NCI-H524 (cell line): ENCODE measurements at regions not wholly inside any gene's neighbourhood (a gene's known extent, or its start where the extent isn't known, plus 50 kb on each side); places are given as distances from the start of the nearest gene placed in this dataset.

ENCODE experiments used
- DNase-seq, 2 experiments: peaks; one replicate each; lab custom pipeline; 2025; lab: John Stamatoyannopoulos, UW

DNA sequence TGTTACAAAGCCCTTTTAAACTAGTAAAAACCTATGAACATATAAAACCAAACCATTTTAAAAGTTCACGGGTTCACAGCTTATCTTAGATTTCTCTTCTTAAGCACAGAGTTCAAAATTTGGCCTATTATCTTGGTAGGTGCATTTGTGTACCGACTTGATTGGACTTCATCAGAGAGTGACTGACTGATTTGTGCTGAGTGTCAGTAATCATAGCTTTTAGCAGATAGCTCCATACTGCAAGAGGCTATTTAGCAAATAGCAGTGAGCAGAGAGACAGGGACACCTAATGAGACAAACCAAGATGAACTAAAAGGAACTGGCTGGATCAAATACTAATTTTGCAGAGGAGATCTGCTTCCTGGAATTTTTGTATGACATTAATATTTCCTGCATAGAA, 274.5 kb downstream of the PRR16 start:
- no peak for DNase-seq

DNA sequence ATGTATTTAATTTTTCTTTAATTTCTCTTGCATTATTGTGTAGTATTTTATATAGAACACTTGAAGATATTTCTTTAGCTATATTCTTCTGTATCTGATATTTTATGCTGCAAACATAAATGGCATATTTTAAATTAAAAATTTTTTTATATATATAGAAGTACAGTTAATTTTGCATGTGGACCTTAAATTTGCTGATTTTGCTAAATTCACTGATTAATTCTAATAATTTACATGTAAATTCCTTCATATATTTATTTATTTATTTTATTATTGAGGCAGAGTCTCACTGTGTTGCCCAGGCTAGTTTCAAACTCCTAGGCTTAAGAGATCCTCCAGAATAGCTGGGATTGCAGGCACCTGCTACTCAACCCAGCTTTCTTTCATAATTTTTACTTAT, 276.9 kb downstream of the PRR16 start:
- no peak for DNase-seq

DNA sequence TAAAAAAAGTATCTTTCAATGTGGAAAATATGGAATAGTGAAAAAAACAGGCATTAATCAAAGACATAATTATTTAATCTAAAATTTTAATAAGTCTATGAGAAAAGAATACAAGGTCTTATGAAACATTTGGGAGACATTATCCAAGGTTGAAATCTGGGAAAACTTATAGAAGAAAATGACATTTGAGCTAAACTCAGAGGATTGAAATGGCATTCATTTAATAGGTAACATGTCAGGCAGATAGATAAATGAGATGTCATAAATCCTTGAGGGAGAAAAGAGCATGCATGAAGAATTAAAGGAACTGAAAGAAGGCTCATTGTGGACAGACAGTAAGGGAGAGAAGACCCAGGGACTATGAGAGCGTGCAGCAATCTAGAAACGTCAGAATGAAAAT, 284.4 kb downstream of the PRR16 start:
- no peak for DNase-seq

DNA sequence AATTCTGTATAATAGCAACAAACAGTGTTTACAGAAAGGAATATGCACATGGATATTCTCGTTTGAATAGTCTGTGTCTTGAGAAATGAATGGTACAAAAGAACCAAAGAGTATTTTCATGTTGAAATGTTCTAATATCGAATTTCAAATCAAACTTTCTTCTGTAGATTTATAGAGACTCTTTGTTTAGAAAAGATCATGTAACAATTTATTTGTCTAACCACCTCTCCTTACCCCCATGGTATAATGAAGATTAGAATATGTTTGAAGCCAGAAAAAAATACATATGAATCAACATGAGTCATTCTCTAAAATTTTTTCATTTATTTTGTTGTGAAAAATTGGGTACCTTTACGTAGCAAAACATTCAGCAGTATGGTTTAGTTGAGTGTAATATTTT, 285.6 kb downstream of the PRR16 start:
- DNase-seq, result no peak

GRCh38 chr5:120759587-120759986, 295.5 kb downstream of the PRR16 start:
- DNase-seq, result no peak

- DNase-seq, result no peak
Observed at GRCh38 chr5:120761986-120762385, 297.9 kb downstream of the PRR16 start.

- DNase-seq, result no peak
Observed at GRCh38 chr5:120765189-120765588, 301.1 kb downstream of the PRR16 start.

DNA sequence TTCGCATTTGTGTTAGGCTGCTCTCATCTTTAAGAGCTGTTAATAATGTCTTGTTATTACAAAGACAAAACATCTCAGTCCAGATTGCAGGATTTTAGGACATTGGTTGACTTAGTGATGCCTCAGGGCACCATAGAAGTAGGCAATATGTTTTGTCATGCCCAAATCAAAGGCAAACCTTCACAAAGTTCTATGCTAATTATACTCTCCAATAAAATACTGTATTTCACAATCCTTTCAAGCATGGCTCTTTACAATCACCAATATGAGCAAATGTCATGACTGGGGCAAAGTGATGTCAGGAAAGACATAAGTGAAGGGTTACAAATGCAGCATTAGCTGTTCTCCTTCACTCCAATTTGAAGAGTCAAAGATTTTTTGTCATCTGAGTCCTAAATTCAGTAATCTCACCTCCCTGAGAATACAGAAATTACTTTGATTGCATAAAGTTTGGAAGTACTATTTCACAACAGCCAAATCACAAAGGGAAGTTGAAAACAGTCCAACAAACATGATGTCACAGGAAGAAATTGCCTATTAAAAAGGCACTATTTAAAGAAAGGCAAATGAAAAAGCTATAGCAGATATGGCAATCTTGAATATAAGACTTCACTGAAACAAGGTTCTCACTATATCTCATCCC, 303.2 kb downstream of the PRR16 start:
- DNase-seq, result no peak

- no peak for DNase-seq
Observed at GRCh38 chr5:120769312-120769872, 305.3 kb downstream of the PRR16 start.

- no peak for DNase-seq
Observed at GRCh38 chr5:120771202-120771601, 307.1 kb downstream of the PRR16 start.

GRCh38 chr5:120778491-120779484, 314.7 kb downstream of the PRR16 start:
- no peak for DNase-seq

DNA sequence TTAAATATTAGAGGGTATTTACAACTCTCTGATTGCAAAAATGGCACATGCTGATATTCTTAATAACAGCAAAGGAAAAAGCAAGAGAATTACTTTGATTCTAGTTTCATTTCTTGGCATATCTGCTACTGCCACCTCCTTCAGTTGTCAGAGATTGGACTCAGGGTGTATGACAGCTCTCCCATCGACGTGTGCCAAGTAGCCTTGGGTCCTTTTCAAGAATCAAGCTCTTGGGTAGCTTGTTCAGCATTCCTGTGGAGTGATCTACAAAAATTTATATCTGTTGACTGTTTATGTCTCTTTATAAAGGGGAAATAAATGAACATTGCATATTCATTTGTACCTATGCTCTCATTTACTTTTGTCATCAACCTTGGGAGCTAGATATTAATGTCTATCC, 315.6 kb downstream of the PRR16 start:
- DNase-seq, result no peak

DNA sequence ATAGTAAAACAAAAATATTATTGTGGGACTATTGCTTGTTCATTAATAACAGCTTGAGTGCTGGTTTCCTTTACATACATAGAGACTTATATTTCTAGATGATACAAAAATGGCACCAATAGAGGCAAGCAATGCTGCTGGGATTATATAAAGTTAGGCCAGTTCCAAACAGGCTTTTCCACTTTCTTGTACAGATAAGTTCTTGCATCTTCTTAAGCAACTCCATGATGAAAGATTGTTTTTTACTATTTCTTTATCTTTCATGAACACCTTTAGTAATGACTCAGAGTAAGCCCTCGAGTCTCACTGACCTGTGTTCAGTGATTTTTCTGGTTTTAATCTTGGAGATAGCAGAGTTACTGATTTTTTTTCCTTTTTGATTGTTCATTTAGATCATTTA, 324.4 kb downstream of the PRR16 start:
- no peak for DNase-seq

- no peak for DNase-seq
Observed at GRCh38 chr5:120789918-120790317, 325.8 kb downstream of the PRR16 start.

GRCh38 chr5:120790339-120790738, 326.2 kb downstream of the PRR16 start:
- no peak for DNase-seq

DNA sequence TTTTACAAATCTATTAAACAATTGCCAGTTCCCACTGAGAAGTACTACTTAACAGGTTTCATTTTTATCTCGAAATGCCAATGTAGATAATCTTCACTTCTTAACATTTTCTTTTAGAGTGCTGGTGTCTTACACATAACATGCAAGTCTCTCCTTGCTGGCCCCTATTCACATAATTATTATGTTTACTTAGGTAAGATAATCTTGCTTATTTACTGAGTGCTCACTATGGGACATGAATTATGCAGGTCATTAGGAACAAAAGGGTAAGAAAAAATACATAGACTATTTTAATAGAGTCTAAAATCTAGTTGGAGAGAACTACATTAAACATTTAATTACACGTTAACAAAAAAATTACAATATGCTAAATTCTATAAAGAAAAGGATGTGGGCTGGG, 328.4 kb downstream of the PRR16 start:
- no peak for DNase-seq

DNA sequence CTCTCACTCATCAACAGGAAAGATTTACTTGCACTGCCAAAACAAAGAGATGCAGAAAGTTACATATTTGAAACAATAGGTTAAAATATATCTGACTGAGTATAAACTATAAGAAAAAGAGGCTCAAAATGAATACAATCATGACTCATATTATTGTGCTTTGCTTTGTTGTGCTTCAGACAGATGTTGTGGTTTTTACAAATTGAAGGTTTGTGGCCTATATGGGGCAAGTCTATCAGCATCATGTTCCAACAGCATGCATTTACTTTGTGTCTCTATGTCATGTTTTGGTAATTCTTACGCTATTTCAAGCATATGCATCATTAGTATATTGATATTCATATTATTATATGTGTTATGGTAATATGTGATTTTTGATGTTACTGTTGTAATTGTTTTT, 330.0 kb downstream of the PRR16 start:
- DNase-seq, result no peak

DNA sequence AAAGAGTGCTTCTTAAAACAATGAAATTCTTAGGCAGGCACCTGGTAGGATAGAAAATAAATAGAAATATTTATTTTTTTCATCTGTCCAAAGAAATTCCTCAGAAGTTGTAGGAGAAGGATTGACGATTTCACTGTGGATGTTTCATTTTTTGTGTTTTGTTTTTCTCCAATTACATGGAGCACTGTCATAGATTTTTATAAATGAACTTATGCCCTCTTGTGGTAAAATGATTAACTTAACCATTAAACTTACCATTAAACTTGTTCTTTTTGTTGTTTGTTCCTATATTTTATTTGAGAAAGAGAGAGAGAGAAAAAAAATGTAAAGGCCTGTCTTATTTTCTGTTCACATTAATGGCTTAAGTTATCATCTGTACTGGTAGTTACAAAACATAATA, 339.2 kb downstream of the PRR16 start:
- peak in 1 of 2 experiments; percentile 19 for DNase-seq

- DNase-seq, result no peak
Observed at GRCh38 chr5:120805131-120805530, 341.0 kb downstream of the PRR16 start.

DNA sequence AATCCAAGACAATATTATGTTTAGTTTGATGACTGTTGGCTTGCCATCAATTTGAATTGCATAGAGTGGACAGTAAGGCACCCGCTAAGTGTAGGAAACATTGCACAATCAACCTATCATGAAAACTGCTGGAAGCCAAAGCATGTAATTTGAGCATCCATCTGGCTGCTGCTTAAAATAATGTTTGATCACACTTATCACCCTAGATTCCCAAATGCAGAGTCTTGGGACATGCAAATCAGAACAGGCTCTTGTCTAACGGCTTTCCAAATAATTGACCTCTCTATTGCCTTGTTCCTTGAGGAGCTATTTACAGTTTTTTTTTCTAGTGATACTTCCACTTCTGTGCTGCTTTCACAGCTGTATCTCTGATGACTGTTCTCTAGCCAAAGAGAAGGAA, 342.1 kb downstream of the PRR16 start:
- peak in 1 of 2 experiments; percentile 43 for DNase-seq

GRCh38 chr5:120808135-120808534, 344.0 kb downstream of the PRR16 start:
- no peak for DNase-seq

- DNase-seq, result peak; percentile 22 to 54
Observed at GRCh38 chr5:120808606-120809005, 344.5 kb downstream of the PRR16 start.

- DNase-seq, result no peak
Observed at GRCh38 chr5:120813551-120813950, 349.5 kb downstream of the PRR16 start.
